ENCODE measurements at regions not wholly inside any gene's neighbourhood (a gene's known extent, or its start where the extent isn't known, plus 50 kb on each side); places are given as distances from the start of the nearest gene placed in this dataset.
A peak's percentile ranks its signal among the peaks of the same experiment; 100 is the strongest.
"Not testable (repeated sequence)": the region's sequence is repeated elsewhere in the genome, so short reads cannot be mapped to it uniquely, and the experiment has no call there.

GRCh38 chr13:74557870-74558269 lies 423.7 kb upstream of the KLF12 start:
- no peak for DNase-seq

GRCh38 chr13:74555651-74556420 lies 421.6 kb upstream of the KLF12 start:
- DNase-seq, result no peak

- DNase-seq, result no peak
Observed at GRCh38 chr13:74555276-74555625, 421.0 kb upstream of the KLF12 start.

DNA sequence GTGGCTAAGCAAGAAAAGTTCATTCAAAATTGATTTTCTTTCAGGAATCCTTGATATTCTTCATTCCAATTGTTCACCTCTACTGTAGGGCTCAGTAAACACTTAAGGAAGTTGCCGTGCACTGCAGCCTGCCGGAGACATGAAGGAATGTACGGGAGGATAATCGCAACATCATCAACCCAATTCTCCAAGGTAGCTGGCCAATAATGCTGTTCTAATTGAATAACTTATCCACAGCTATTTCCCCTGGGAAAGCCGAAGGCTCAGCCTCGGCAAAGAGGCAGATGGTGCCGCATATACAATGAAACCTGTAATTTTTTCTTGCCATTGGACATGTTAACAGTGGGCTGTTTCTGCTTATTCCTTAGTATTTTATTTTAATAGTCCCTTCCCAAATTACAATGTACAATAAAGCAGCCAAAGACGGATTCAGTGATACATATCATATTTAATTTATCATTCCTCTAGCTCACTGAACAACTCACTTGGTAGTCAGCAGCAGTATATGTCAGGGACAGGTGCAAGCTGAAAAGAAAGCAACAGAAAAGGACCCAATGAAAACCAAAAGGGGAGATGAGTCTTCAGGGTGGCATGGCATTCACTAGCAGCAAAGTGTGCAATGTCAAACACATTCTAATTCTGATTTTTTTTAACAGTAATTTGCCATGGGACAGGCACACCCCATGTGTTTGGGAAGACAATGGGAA lies 420.5 kb upstream of the KLF12 start:
- DNase-seq, result no peak

DNA sequence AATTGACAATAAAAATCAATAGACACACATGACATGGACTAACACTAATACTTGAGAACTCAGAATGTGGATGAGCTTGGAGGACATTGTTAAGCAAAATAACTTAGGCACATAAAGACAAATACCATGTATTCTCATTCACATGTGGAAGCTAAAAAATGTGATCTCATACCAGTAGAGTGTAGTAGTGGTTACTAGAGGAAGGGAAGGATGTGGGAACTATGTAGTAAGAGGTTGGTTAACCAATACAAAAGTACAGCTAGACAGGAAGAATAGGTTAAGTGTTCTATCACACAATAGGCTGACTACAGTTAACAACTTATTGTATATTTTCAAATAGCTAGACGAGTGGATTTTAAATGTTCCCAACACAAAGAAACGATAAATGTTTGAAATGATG lies 415.8 kb upstream of the KLF12 start:
- DNase-seq, result no peak

DNA sequence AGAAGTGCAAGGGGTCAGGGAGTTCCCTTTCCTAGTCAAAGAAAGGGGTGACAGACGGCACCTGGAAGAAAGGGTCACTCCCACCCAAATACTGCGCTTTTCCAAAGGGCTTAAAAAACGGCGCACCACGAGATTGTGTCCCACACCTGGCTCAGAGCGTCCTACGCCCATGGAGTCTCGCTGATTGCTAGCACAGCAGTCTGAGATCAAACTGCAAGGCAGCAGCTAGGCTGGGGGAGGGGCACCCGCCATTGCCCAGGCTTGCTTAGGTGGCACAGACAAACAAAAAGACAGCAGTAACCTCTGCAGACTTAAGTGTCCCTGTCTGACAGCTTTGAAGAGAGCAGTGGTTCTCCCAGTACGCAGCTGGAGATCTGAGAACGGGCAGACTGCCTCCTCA lies 402.4 kb upstream of the KLF12 start:
- DNase-seq, result not testable (repeated sequence)

GRCh38 chr13:74533226-74533625 lies 399.0 kb upstream of the KLF12 start:
- DNase-seq, result no peak

DNA sequence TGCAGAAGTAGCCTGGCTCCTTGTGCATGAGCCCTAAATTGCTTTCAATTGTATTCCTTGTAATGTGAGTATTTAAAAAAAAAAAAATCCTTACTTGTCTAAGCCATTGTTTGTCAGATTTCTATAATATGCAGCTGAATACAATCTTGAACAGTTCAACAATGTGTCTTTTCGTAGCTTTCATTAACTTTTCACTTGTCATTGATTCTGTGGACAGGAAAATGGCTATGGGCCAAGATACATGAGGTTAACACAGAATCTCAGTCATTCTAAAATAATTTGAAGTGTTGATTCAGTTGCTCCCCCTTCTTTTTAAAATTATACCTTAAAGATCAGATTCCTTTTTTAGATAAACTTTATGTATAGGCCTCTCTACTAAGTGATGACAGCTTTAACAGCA lies 395.8 kb upstream of the KLF12 start:
- DNase-seq, result no peak

DNA sequence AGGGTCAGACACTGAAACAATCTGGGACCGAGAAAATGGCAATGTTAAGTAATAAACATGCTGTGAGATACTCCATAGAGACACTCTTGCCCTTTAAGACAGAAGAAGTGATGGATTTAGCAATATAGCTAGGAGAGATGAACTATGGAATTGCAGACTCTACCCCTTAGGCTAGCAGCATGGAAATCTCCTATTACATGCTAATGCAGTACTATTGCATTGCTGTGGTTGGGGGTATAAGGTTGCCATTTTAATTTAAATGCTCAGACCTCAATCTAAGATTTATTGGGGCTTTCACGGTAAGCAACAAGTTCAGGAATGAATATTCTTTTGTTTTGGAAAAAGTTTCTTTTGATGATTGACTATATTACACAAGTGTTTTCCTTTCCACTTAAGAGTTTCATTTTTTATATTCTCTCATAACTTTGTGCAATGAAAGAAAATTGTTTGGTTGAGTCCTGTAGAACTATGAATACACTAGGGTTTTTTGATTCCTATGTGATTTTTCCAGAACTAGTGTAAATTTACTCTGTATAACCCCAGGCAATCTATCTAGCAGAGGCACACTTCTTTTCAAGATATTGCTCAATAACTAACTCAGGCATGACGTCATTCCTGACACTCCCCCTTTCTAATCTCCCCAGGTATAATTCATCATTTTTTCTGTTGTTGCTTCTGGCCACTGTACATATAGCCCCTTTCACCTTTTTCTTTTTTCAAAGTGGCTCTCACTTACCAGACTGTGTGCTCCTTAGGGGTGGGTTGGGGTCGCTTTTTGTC lies 394.7 kb upstream of the KLF12 start:
- DNase-seq, result no peak

DNA sequence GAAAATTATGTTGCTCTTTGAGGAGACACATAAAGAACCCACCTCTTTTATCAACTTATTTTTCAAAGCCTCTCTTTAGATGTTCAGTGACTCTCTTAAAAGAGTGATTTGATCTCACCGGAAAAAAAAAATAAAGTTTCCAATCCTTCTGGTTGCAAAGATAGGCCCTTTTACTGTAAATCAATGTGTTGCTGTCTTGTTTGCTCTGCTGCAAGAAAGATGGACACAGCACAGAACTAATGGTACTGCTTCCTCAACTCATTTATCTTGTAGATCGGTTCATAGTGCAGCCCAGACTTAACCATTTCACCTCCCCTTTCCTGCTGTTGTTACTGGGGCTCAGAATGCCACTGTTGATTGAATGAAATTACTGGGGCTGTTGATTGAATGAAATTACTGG lies 388.9 kb upstream of the KLF12 start:
- no peak for DNase-seq

DNA sequence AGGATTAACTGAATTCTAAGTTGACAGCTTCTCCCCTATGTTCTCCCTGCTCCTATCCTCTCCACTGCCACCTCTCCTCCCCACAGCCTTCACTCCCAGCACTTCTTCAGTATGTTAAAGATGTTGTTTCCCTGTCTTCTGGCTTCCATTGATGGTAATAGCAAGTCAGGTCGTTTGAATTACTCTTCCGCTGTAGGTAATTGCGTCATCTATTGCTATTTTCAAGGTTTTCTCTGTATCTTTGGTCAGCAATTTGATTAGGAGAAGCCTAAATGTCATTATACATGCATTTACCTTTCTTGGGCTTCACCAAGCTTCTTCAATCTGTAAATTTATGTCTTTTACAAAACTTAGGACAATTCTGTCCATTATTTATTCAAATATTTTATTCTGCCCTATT lies 377.3 kb upstream of the KLF12 start:
- DNase-seq, result no peak

GRCh38 chr13:74487091-74487722 lies 353.0 kb upstream of the KLF12 start:
- DNase-seq, result no peak

GRCh38 chr13:74485757-74486156 lies 351.6 kb upstream of the KLF12 start:
- no peak for DNase-seq

DNA sequence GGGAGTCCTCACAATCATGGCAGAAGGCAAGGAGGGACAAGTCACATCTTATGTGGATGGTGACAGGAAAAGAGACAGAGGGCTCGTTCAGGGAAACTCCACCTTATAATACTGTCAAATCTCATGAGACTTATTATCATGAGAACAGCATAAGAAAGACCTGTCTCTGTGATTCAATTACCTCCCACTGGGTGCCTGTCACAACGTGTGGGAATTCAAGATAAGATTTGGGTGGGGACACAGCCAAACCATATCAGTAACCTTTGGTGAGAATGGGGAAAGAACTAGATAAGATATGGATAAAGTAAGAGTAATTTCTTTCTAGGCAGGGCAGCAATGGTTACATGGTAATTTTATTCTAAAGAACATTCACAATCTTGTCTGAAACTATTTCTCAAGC lies 344.9 kb upstream of the KLF12 start:
- no peak for DNase-seq

DNA sequence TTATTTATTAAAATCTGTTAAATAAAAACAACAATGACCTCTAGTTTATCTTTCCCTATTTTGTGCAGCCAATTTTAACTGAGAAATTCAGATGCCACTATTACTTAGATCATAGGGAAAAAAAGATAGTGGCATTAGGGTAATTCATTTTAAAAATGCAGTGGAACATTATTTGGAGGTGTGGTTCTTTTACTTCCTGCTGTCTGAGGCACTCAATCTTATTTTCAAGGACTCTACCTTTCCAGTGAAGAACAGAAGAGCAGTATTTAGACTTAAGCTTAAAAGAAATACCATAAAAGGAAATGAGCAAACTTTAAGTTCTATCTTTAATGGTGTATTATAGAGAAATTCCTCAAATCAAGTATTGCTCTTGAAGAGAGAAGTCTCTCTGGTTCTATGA lies 342.6 kb upstream of the KLF12 start:
- no peak for DNase-seq

- DNase-seq, result no peak
Observed at GRCh38 chr13:74476365-74476764, 342.2 kb upstream of the KLF12 start.

DNA sequence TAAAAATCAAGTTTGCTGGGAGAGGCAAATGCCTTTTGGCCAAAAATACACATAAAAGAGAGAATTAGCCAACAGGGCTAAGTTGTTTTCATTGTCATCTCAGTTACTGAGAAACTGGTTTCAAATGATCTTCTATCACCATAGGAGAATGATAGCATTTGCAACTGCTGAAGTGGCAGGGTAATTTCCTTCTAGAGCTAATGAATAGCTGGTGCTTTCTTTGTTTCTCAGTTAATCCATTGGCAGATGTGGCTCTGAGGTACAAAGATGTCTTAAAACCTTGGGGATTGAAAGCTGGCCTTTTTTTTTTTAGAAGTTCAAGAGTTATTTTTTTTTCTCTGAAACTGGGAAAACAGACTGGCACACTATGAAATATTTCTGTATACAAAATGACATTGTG lies 332.7 kb upstream of the KLF12 start:
- DNase-seq, result no peak

- DNase-seq, result no peak
Observed at GRCh38 chr13:74466020-74466419, 331.8 kb upstream of the KLF12 start.

DNA sequence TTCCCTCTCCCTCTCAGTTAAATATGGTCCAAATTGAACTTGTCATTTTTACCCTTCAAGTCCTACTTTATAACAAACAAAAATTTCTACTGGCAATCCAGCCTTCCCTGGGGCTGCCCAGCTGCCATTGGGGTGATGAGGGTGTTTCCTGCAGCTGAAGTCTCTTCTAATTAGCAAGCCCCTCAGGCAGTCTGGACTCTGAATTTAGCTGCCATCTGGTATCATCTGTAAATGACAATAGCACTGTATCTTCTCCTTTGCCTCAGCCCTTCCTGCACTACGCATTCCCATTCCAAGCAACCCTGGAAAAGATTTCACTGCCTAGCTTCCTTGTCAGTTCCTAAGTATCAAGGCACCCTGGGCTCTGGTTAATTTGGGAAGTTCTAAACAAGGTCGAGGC lies 331.1 kb upstream of the KLF12 start:
- peak; percentile 56 for DNase-seq

- DNase-seq, result peak; percentile 82
Observed at GRCh38 chr13:74464670-74465069, 330.5 kb upstream of the KLF12 start.

GRCh38 chr13:74461011-74461410 lies 326.8 kb upstream of the KLF12 start:
- DNase-seq, result no peak

GRCh38 chr13:74452881-74453280 lies 318.7 kb upstream of the KLF12 start:
- no peak for DNase-seq

DNA sequence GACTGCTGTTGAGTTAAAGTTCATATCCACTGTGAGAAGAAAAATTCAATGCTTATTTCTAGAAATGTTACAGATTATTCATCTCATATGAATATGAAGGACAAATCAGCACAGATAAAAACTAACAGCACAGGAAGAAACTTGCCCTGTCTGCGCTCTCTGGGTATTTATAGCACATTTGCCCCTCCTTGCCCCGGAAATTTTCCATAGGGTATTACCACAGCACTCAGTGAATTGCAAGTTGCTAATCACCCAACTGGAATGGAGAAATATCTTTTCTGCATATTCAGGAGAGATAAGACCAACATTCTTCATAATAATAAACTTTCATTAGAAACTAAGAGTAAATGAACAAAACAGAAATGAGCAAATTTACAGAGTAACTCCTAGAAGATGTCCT lies 318.0 kb upstream of the KLF12 start:
- DNase-seq, result no peak

GRCh38 chr13:74450964-74451363 lies 316.8 kb upstream of the KLF12 start:
- no peak for DNase-seq

All from COR-L47 (cell line).